Retinal pigment epithelial cell (primary cell): ENCODE measurements at regions not wholly inside any gene's neighbourhood (a gene's known extent, or its start where the extent isn't known, plus 50 kb on each side); places are given as distances from the start of the nearest gene placed in this dataset.
A peak's percentile ranks its signal among the peaks of the same experiment; 100 is the strongest.
"Not testable (repeated sequence)": the region's sequence is repeated elsewhere in the genome, so short reads cannot be mapped to it uniquely, and the experiment has no call there.

Source experiments
- DNase-seq: peaks from one replicate; pipeline ENCODE4 v3.0.0-alpha.2; 2010; ENCODE audit warnings: low read depth
- H3K4me3 ChIP-seq: 2 replicates; pipeline ENCODE4 v1.5.1; 2011; ENCODE audit warnings: mild to moderate bottlenecking, low read length, control low read depth, moderate library complexity
- TF ChIP-seq, protein P1 (sequence below): conservative IDR thresholded peaks from 2 replicates; pipeline ENCODE4 v1.5.1; 2011; ENCODE audit warnings: low read depth, low read length, control low read depth, inconsistent platforms

DNA sequence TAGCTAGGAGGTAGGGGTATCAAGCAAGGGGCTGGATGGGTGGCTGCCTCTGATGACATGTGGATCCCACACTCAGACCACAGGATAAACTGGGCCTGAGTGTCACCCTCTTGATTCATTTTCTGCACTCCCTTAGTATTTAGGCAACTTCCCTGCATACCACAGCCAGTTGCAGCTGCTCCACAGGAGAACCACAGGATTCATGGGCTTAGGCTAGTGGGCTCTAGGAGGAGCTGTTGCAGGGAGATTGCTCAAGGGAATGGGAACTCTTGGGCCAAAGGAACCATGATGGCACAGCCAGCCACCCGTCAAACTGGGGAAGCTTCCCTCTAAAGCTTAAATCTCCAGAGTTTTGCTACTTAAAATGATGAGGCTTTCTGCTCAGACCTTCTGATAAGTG is 269.7 kb upstream of the ASIC2 start:
- no peak for DNase-seq
- no peak overlapping the region for H3K4me3 ChIP-seq
- TF ChIP-seq, protein P1, sequence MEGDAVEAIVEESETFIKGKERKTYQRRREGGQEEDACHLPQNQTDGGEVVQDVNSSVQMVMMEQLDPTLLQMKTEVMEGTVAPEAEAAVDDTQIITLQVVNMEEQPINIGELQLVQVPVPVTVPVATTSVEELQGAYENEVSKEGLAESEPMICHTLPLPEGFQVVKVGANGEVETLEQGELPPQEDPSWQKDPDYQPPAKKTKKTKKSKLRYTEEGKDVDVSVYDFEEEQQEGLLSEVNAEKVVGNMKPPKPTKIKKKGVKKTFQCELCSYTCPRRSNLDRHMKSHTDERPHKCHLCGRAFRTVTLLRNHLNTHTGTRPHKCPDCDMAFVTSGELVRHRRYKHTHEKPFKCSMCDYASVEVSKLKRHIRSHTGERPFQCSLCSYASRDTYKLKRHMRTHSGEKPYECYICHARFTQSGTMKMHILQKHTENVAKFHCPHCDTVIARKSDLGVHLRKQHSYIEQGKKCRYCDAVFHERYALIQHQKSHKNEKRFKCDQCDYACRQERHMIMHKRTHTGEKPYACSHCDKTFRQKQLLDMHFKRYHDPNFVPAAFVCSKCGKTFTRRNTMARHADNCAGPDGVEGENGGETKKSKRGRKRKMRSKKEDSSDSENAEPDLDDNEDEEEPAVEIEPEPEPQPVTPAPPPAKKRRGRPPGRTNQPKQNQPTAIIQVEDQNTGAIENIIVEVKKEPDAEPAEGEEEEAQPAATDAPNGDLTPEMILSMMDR, result peak; percentile 36

DNA sequence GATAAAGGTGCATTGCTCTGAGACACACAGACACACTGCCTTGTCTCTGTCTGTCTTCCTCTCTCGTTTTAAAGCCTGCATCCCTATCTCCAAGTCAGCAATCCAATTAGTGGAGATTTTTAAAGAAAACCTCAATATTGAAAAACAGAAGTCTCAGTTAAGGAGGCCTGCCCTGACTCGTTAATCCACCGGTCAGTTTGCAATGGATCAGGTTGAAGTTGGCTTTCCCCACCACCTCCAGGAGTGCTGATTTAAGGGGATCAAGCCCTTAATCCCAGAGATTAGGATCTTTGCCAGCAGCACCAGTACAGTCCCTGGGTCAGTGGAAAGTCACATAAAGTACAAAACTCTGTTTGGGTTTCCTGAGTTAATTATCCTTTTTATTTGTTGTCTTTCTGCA is 271.1 kb upstream of the ASIC2 start:
- TF ChIP-seq, protein P1, result no peak
- DNase-seq, result peak; percentile 52
- no peak overlapping the region for H3K4me3 ChIP-seq

DNA sequence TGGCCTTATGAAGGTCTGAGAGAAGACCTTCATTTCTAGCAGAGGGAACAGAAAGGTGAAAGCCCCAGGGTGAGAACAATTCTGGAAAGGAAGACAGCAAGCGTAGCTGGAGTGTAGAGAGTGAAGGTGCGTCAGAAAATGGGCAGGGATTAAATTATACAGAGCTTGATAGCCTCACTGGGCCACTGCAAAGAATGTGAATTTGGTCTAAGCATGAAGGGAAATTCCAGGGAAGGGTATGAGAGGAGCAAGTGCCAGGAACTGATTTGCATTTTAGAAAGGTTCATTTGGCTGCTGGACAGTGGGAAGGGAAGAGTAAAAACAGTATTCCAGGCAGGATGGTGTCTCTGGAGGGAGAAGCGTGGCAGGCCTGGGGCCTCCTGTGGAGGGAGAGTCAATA is 274.1 kb upstream of the ASIC2 start:
- H3K4me3 ChIP-seq, result no peak overlapping the region
- DNase-seq, result no peak
- TF ChIP-seq, protein P1, result no peak

DNA sequence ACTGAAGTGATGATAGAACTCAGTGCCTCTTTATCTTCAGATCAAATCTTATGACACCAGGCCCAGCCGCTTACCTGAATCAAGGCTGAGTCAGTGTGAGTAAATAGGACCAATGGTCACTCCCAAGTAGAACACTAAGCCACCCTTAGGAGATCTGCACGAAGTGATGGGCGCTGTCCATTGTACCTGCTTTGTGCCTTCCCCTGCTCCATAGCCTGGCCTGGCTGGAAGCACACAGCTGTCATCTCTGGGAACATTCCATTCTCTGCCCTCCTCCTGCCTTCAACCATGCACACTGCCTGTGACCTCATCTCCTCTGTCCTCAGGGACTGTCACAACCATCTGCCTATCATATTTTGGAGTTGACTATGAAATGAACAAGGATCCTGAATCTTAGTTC is 279.5 kb upstream of the ASIC2 start:
- TF ChIP-seq, protein P1, result no peak
- H3K4me3 ChIP-seq, result no peak overlapping the region
- DNase-seq, result no peak

DNA sequence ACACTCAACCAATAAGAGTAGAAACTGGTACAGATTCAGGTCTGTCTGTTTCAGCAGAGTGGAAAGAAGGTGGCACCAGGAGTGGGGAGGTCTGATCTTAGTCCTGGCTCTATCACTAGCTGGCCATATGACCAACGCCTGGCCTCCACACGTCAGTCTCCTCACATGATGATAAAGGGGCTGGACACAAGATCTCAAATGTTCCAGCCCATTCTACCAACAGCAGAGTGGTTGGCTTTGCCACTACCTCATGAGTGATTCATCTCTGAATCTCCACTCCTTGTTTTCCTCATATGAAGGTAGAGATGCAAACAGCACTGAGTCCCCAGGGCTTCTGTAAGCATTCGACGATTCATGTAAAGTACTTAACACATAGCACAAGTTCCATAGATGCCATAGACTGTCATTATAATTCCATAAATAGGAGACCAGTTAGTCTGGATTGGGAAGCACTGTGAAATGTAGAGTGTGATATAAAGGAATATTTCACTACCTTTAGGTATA is 281.9 kb upstream of the ASIC2 start:
- TF ChIP-seq, protein P1, result no peak
- no peak overlapping the region for H3K4me3 ChIP-seq
- DNase-seq, result no peak

DNA sequence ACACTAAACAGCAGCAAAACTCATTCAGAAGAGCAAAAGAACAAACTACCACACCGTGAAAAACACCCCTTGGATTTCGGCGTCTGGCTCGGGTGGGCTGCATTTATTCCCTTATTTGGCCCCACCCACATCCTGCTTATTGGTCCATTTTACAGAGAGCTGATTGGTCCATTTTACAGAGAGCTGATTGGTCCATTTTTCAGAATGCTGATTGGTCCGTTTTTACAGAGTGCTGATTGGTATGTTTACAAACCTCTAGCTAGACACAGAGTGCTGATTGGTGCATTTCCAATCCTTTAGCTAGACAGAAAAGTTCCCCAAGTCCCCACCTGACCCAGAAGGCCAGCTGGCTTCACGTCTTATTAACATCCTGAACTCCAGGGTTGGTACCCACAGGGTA is 286.6 kb upstream of the ASIC2 start:
- H3K4me3 ChIP-seq, DNase-seq: not testable (repeated sequence)

DNA sequence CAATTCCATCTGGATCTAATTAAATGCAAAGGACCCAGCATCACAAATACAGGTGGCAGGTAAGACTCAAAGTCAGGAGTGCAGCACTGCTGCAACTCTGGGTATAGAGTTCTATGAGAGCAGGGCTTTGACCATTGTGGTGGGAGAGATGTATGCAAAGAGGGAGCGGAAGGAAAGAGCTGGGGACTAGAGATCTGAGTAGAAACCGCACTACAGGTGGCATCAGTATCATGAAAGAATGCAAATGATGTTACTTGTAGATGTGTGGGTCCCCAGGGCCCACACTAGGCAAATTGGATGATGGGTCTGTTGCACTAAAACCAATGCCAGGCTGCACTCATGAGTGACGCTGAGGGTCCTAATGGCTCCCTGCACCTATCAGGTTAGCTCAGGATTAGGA is 287.1 kb upstream of the ASIC2 start:
- no peak overlapping the region for H3K4me3 ChIP-seq
- TF ChIP-seq, protein P1, result no peak
- no peak for DNase-seq

DNA sequence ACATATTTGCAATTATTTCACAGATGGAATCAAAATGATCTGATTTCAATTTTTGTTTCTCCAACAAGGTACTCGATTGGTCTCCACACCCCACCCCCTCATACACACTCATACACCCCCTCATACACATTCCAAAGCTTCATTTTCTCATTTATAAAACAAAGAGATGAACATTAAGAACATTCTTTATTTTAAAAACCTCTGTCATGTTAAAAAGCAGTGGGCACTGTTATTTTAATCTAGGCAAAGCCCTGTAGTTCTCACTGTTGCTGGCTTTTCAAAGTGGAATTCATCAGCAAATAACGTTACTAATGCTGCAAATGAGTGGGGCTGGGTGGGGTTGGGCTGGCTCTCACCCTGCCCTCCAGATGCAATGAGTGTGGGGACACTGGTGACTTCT is 289.6 kb upstream of the ASIC2 start:
- no peak overlapping the region for H3K4me3 ChIP-seq
- TF ChIP-seq, protein P1, result no peak
- DNase-seq, result no peak
